ACC112 (cell line): ENCODE measurements at regions not wholly inside any gene's neighbourhood (a gene's known extent, or its start where the extent isn't known, plus 50 kb on each side); places are given as distances from the start of the nearest gene placed in this dataset.

Experiments
- H2AFZ ChIP-seq: fragments of 200-600 bp; sonication (generic); one replicate; pipeline ENCODE4 v1.6.0; 2017; ENCODE audit warnings: antibody characterized with exemption, low read length; ENCODE audit not compliant: unreplicated experiment
- H3K27ac ChIP-seq: fragments of 200-600 bp; sonication (generic); 2 replicates; pipeline ENCODE4 v1.5.1; 2014; ENCODE audit warnings: low read depth, mild to moderate bottlenecking, antibody characterized with exemption, low read length, moderate library complexity
- H3K27me3 ChIP-seq: fragments of 200-600 bp; sonication (generic); 2 replicates; pipeline ENCODE4 v1.6.1; 2014; ENCODE audit warnings: mild to moderate bottlenecking, antibody characterized with exemption, low read length, moderate library complexity, mixed read lengths; ENCODE audit not compliant: insufficient read depth
- H3K36me3 ChIP-seq: fragments of 200-600 bp; sonication (generic); 2 replicates; pipeline ENCODE4 v1.6.1; 2016; ENCODE audit warnings: mild to moderate bottlenecking, antibody characterized with exemption, low read length, moderate library complexity, mixed read lengths; ENCODE audit not compliant: insufficient read depth
- H3K4me1 ChIP-seq: fragments of 200-600 bp; sonication (generic); one replicate; pipeline ENCODE4 v1.6.1; 2016; ENCODE audit warnings: low read length, mixed read lengths; ENCODE audit not compliant: insufficient read depth, unreplicated experiment, control insufficient read depth
- H3K4me3 ChIP-seq: fragments of 200-600 bp; sonication (generic); 2 replicates; pipeline ENCODE4 v1.5.1; 2014; ENCODE audit warnings: mild to moderate bottlenecking, low read depth, low read length
- H3K79me2 ChIP-seq: fragments of 200-600 bp; sonication (generic); one replicate; pipeline ENCODE4 v1.6.0; 2016; ENCODE audit warnings: low read length; ENCODE audit not compliant: control insufficient read depth, unreplicated experiment, insufficient read depth

GRCh38 chr21:19648391-19648790 lies 1244.8 kb upstream of the TMPRSS15 start:
- no peak overlapping the region for H2AFZ ChIP-seq
- H3K27me3 ChIP-seq, result no peaks in the 10 kb centered on the region
- no peaks in the 10 kb centered on the region for H3K79me2 ChIP-seq
- no peaks in the 10 kb centered on the region for H3K4me1 ChIP-seq
- no peaks in the 10 kb centered on the region for H3K36me3 ChIP-seq
- no peak overlapping the region for H3K27ac ChIP-seq
- H3K4me3 ChIP-seq, result no peak overlapping the region

- Histone ChIP-seq H3K27ac (no peak overlapping the region), H3K79me2 (no peaks in the 10 kb centered on the region), H3K4me1 (no peaks in the 10 kb centered on the region), H3K36me3 (no peaks in the 10 kb centered on the region), H2AFZ (no peak overlapping the region), H3K4me3 (no peak overlapping the region), H3K27me3 (no peaks in the 10 kb centered on the region)
Measured at GRCh38 chr21:19683492-19683891, 1279.9 kb upstream of the TMPRSS15 start.

GRCh38 chr21:19684328-19684727 lies 1280.7 kb upstream of the TMPRSS15 start:
- Histone ChIP-seq H3K4me3 (no peak overlapping the region), H3K27ac (no peak overlapping the region), H2AFZ (no peak overlapping the region), H3K4me1 (no peaks in the 10 kb centered on the region), H3K27me3 (no peaks in the 10 kb centered on the region), H3K79me2 (no peaks in the 10 kb centered on the region), H3K36me3 (no peaks in the 10 kb centered on the region)

- no peaks in the 10 kb centered on the region for H3K4me1 ChIP-seq
- H3K79me2 ChIP-seq, result no peaks in the 10 kb centered on the region
- no peaks in the 10 kb centered on the region for H3K36me3 ChIP-seq
- no peak overlapping the region for H3K4me3 ChIP-seq
- H3K27ac ChIP-seq, result no peak overlapping the region
- no peaks in the 10 kb centered on the region for H3K27me3 ChIP-seq
- no peak overlapping the region for H2AFZ ChIP-seq
Measured at GRCh38 chr21:19692231-19692630, 1288.6 kb upstream of the TMPRSS15 start.

GRCh38 chr21:19695796-19696195 lies 1292.2 kb upstream of the TMPRSS15 start:
- Histone ChIP-seq H3K27ac (no peak overlapping the region), H3K4me1 (no peaks in the 10 kb centered on the region), H3K27me3 (no peaks in the 10 kb centered on the region), H3K4me3 (no peak overlapping the region), H2AFZ (no peak overlapping the region), H3K36me3 (no peaks in the 10 kb centered on the region), H3K79me2 (no peaks in the 10 kb centered on the region)

GRCh38 chr21:19700476-19700875 lies 1296.9 kb upstream of the TMPRSS15 start:
- no peak overlapping the region for H3K4me3 ChIP-seq
- H3K79me2 ChIP-seq, result no peaks in the 10 kb centered on the region
- H2AFZ ChIP-seq, result no peak overlapping the region
- no peaks in the 10 kb centered on the region for H3K27me3 ChIP-seq
- H3K36me3 ChIP-seq, result no peaks in the 10 kb centered on the region
- H3K4me1 ChIP-seq, result no peaks in the 10 kb centered on the region
- H3K27ac ChIP-seq, result no peak overlapping the region

GRCh38 chr21:19702726-19703125 lies 1295.5 kb upstream of the NCAM2 start:
- Histone ChIP-seq H3K27ac (no peak overlapping the region), H3K27me3 (no peaks in the 10 kb centered on the region), H3K4me3 (no peak overlapping the region), H2AFZ (no peak overlapping the region), H3K4me1 (no peaks in the 10 kb centered on the region), H3K79me2 (no peaks in the 10 kb centered on the region), H3K36me3 (no peaks in the 10 kb centered on the region)

GRCh38 chr21:19704832-19705231 lies 1293.4 kb upstream of the NCAM2 start:
- H3K27ac ChIP-seq, result no peak overlapping the region
- H3K36me3 ChIP-seq, result no peaks in the 10 kb centered on the region
- H2AFZ ChIP-seq, result no peak overlapping the region
- H3K27me3 ChIP-seq, result no peaks in the 10 kb centered on the region
- H3K4me1 ChIP-seq, result no peaks in the 10 kb centered on the region
- no peaks in the 10 kb centered on the region for H3K79me2 ChIP-seq
- H3K4me3 ChIP-seq, result no peak overlapping the region

- Histone ChIP-seq H2AFZ (no peak overlapping the region), H3K4me3 (no peak overlapping the region), H3K27ac (no peak overlapping the region), H3K36me3 (no peaks in the 10 kb centered on the region), H3K4me1 (no peaks in the 10 kb centered on the region), H3K27me3 (no peaks in the 10 kb centered on the region), H3K79me2 (no peaks in the 10 kb centered on the region)
Measured at GRCh38 chr21:19712441-19712840, 1285.8 kb upstream of the NCAM2 start.

- Histone ChIP-seq H3K27me3 (no peaks in the 10 kb centered on the region), H3K4me1 (no peaks in the 10 kb centered on the region), H3K4me3 (no peak overlapping the region)
Measured at GRCh38 chr21:19713313-19713712, 1284.9 kb upstream of the NCAM2 start.

GRCh38 chr21:19724081-19724480 lies 1274.1 kb upstream of the NCAM2 start:
- no peaks in the 10 kb centered on the region for H3K79me2 ChIP-seq
- no peaks in the 10 kb centered on the region for H3K4me1 ChIP-seq
- H3K36me3 ChIP-seq, result no peaks in the 10 kb centered on the region
- H2AFZ ChIP-seq, result no peak overlapping the region
- no peak overlapping the region for H3K4me3 ChIP-seq
- no peaks in the 10 kb centered on the region for H3K27me3 ChIP-seq
- no peak overlapping the region for H3K27ac ChIP-seq

More at GRCh38 chr21:19713313-19713712, 1284.9 kb upstream of the NCAM2 start:
- no peak overlapping the region for H3K27ac ChIP-seq
- H3K79me2 ChIP-seq, result no peaks in the 10 kb centered on the region
- no peaks in the 10 kb centered on the region for H3K36me3 ChIP-seq
- no peak overlapping the region for H2AFZ ChIP-seq
